H1 (cell line): ENCODE measurements at regions not wholly inside any gene's neighbourhood (a gene's known extent, or its start where the extent isn't known, plus 50 kb on each side); places are given as distances from the start of the nearest gene placed in this dataset.

Experiments used
- BACH1 ChIP-seq: IDR thresholded peaks from 2 replicates; pipeline ENCODE4 v1.6.1; 2012; ENCODE audit warnings: low read length, improper control_type of control experiment
- EZH2 ChIP-seq: fragments of 200-600 bp; sonication (generic); IDR thresholded peaks from 2 replicates; pipeline ENCODE4 v1.7.1; 2012; ENCODE audit warnings: low read depth, mild to moderate bottlenecking, moderate library complexity, low read length, inconsistent platforms; ENCODE audit not compliant: severe bottlenecking
- GABPA ChIP-seq: IDR thresholded peaks from 2 replicates; pipeline ENCODE4 v1.6.1; 2011; ENCODE audit warnings: mild to moderate bottlenecking, low read length, moderate library complexity, borderline replicate concordance; ENCODE audit not compliant: insufficient read depth
- POLR2A ChIP-seq, 2 experiments: IDR thresholded peaks; 1 replicate in 1 of 2; 2 replicates in 1 of 2; pipeline ENCODE4 v1.6.1; 2011; ENCODE audit warnings: low read depth in 2 of 2, low read length in 2 of 2, mild to moderate bottlenecking in 2 of 2; ENCODE audit errors: control extremely low read depth in 1 of 2
- POLR2AphosphoS5 ChIP-seq: IDR thresholded peaks from 2 replicates; pipeline ENCODE4 v1.6.1; 2011; ENCODE audit warnings: low read depth, low read length
- RAD21 ChIP-seq, 2 experiments: IDR thresholded peaks in 1 of 2; conservative IDR thresholded peaks in 1 of 2; 2 replicates each; pipeline ENCODE4 v1.6.1; 2011; ENCODE audit warnings: low read depth in 2 of 2, low read length in 2 of 2, improper control_type of control experiment in 1 of 2, inconsistent platforms in 1 of 2, mild to moderate bottlenecking in 1 of 2, moderate library complexity in 1 of 2
- SAP30 ChIP-seq: fragments of 300-600 bp; sonication (generic); IDR thresholded peaks from 2 replicates; pipeline ENCODE4 v1.7.1; 2012; ENCODE audit warnings: low read length, moderate library complexity, mild to moderate bottlenecking, inconsistent platforms; ENCODE audit not compliant: insufficient read depth, insufficient replicate concordance
- TF ChIP-seq, protein P1 (sequence below), 3 experiments: IDR thresholded peaks; 1 replicate in 2 of 3; 2 replicates in 1 of 3; pipeline versions ENCODE4 v1.5.1 to v1.6.1; 2011; ENCODE audit warnings: low read length in 3 of 3, mild to moderate bottlenecking in 3 of 3, inconsistent platforms in 2 of 3, low read depth in 1 of 3, moderate library complexity in 1 of 3; ENCODE audit not compliant: insufficient read depth in 1 of 3; ENCODE audit errors: control extremely low read depth in 1 of 3
- TF ChIP-seq, protein P2 (sequence below): IDR thresholded peaks from 2 replicates; pipeline ENCODE4 v1.6.1; 2012; ENCODE audit warnings: inconsistent platforms

DNA sequence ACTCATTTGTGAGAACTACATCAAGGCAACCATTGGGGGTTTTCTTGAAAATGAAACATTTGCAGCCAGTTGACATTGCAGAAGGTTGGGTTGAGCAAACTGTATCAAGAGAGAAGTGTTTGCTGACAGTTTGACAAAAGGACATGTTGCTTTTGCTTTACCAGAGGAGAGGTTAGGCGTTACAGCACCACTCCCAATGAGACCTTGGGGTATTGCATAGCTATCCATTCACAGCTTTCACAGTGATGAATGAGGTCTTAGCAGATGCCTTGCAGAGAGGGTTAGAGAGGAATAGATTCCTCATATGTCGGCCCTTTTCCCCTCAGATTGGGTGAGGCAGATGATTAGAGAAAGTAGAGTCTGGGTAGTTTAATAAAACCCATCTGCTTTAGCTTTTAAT is 988.9 kb upstream of the FLRT2 start:
- TF ChIP-seq BACH1 (no peak), EZH2 (no peak), POLR2AphosphoS5 (no peak), RAD21 (IDR thresholded peaks at IDR 0.05 in 1 of 2, conservative IDR thresholded peaks at IDR 0.05 in 1 of 2; ENCODE audit: low read depth in 2 of 2, low read length in 2 of 2) (no peak), POLR2A (IDR thresholded peaks at IDR 0.05; ENCODE audit: control extremely low read depth in 1 of 2, low read depth in 2 of 2, low read length in 2 of 2) (no peak), SAP30 (no peak), GABPA (no peak)
- TF ChIP-seq, protein P1, sequence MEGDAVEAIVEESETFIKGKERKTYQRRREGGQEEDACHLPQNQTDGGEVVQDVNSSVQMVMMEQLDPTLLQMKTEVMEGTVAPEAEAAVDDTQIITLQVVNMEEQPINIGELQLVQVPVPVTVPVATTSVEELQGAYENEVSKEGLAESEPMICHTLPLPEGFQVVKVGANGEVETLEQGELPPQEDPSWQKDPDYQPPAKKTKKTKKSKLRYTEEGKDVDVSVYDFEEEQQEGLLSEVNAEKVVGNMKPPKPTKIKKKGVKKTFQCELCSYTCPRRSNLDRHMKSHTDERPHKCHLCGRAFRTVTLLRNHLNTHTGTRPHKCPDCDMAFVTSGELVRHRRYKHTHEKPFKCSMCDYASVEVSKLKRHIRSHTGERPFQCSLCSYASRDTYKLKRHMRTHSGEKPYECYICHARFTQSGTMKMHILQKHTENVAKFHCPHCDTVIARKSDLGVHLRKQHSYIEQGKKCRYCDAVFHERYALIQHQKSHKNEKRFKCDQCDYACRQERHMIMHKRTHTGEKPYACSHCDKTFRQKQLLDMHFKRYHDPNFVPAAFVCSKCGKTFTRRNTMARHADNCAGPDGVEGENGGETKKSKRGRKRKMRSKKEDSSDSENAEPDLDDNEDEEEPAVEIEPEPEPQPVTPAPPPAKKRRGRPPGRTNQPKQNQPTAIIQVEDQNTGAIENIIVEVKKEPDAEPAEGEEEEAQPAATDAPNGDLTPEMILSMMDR (IDR thresholded peaks at IDR 0.05; ENCODE audit: control extremely low read depth in 1 of 3, insufficient read depth in 1 of 3, low read depth in 1 of 3, low read length in 3 of 3): no peak
- TF ChIP-seq, protein P2, sequence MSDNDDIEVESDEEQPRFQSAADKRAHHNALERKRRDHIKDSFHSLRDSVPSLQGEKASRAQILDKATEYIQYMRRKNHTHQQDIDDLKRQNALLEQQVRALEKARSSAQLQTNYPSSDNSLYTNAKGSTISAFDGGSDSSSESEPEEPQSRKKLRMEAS: no peak
